ENCODE measurements at regions not wholly inside any gene's neighbourhood (a gene's known extent, or its start where the extent isn't known, plus 50 kb on each side); places are given as distances from the start of the nearest gene placed in this dataset.

GRCh38 chr13:91297503-91297902 lies 50.0 kb upstream of the MIR17HG start:
- TF ChIP-seq POLR2A (IDR thresholded peaks at IDR 0.05): no peak
- TF ChIP-seq, protein P1, sequence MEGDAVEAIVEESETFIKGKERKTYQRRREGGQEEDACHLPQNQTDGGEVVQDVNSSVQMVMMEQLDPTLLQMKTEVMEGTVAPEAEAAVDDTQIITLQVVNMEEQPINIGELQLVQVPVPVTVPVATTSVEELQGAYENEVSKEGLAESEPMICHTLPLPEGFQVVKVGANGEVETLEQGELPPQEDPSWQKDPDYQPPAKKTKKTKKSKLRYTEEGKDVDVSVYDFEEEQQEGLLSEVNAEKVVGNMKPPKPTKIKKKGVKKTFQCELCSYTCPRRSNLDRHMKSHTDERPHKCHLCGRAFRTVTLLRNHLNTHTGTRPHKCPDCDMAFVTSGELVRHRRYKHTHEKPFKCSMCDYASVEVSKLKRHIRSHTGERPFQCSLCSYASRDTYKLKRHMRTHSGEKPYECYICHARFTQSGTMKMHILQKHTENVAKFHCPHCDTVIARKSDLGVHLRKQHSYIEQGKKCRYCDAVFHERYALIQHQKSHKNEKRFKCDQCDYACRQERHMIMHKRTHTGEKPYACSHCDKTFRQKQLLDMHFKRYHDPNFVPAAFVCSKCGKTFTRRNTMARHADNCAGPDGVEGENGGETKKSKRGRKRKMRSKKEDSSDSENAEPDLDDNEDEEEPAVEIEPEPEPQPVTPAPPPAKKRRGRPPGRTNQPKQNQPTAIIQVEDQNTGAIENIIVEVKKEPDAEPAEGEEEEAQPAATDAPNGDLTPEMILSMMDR (IDR thresholded peaks at IDR 0.05): no peak

Data from thyroid gland (tissue), 4 donors.